GM06990 (cell line): ENCODE measurements at regions not wholly inside any gene's neighbourhood (a gene's known extent, or its start where the extent isn't known, plus 50 kb on each side); places are given as distances from the start of the nearest gene placed in this dataset.

ENCODE experiments used
- DNase-seq: peaks from one replicate; pipeline ENCODE4 v3.0.0-alpha.2; 2011; ENCODE audit not compliant: insufficient read length; ENCODE audit errors: extremely low read depth
- H3K27me3 ChIP-seq: replicated peaks from 2 replicates; pipeline ENCODE4 v1.6.0; 2011; ENCODE audit warnings: low read length; ENCODE audit not compliant: control insufficient read depth, insufficient read depth
- H3K36me3 ChIP-seq: 2 replicates; pipeline ENCODE4 v1.5.1; 2011; ENCODE audit warnings: low read length; ENCODE audit not compliant: control insufficient read depth, insufficient read depth
- H3K4me3 ChIP-seq: replicated peaks from 2 replicates; pipeline ENCODE4 v1.5.1; 2011; ENCODE audit warnings: low read depth, mild to moderate bottlenecking, control low read depth, low read length
- CTCF ChIP-seq: IDR thresholded peaks from 2 replicates; pipeline ENCODE4 v1.5.1; 2011; ENCODE audit warnings: low read length, control low read depth, mild to moderate bottlenecking, inconsistent platforms; ENCODE audit not compliant: insufficient read depth, poor library complexity, severe bottlenecking

GRCh38 chrX:25383196-25383595 is 367.4 kb upstream of the ARX start:
- Histone ChIP-seq H3K27me3 (no peaks in the 10 kb centered on the region), H3K4me3 (no peak overlapping the region), H3K36me3 (no peaks in the 10 kb centered on the region)
- no peak for DNase-seq
- TF ChIP-seq CTCF = no peak

GRCh38 chrX:25356456-25356855 is 340.7 kb upstream of the ARX start:
- DNase-seq = no peak
- H3K27me3 ChIP-seq = no peaks in the 10 kb centered on the region
- H3K36me3 ChIP-seq = no peaks in the 10 kb centered on the region
- no peak overlapping the region for H3K4me3 ChIP-seq
- no peak for TF ChIP-seq CTCF

GRCh38 chrX:25344161-25344936 is 328.6 kb upstream of the ARX start:
- Histone ChIP-seq H3K27me3 (no peaks in the 10 kb centered on the region), H3K4me3 (no peak overlapping the region), H3K36me3 (no peaks in the 10 kb centered on the region)
- no peak for DNase-seq
- no peak for TF ChIP-seq CTCF

GRCh38 chrX:25343060-25343459 is 327.3 kb upstream of the ARX start:
- Histone ChIP-seq H3K4me3 (no peak overlapping the region), H3K36me3 (no peaks in the 10 kb centered on the region), H3K27me3 (no peaks in the 10 kb centered on the region)
- TF ChIP-seq CTCF = no peak
- no peak for DNase-seq

- no peak overlapping the region for H3K4me3 ChIP-seq
- no peak for TF ChIP-seq CTCF
- no peak for DNase-seq
Observed at GRCh38 chrX:25337841-25338240, 322.1 kb upstream of the ARX start.

GRCh38 chrX:25300994-25301393 is 285.2 kb upstream of the ARX start:
- Histone ChIP-seq H3K4me3 (no peak overlapping the region), H3K27me3 (no peaks in the 10 kb centered on the region), H3K36me3 (no peaks in the 10 kb centered on the region)
- DNase-seq = no peak
- no peak for TF ChIP-seq CTCF

More at GRCh38 chrX:25337841-25338240, 322.1 kb upstream of the ARX start:
- no peaks in the 10 kb centered on the region for H3K36me3 ChIP-seq
- no peaks in the 10 kb centered on the region for H3K27me3 ChIP-seq
